ENCODE measurements at regions not wholly inside any gene's neighbourhood (a gene's known extent, or its start where the extent isn't known, plus 50 kb on each side); places are given as distances from the start of the nearest gene placed in this dataset.

DNA sequence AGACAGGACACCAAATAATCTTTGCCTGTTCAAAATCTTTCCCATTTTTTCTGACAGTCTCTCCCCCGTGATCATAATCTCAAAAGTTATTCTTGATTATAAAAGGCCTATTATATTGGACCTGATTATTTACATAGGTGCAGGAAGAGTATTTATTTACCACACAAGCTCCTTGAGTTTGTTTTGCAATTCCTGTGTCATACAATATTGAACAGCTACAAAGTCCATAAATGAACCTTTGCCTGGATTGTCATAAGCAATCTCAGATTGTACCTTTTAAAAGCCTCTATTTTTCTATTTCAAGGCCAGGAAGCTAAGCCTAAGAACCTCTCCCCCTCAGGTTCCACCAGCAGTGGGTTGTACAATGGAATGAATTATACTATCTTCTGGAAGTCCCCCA lies 183.9 kb upstream of the MEOX2 start:
- TF ChIP-seq, protein P1, sequence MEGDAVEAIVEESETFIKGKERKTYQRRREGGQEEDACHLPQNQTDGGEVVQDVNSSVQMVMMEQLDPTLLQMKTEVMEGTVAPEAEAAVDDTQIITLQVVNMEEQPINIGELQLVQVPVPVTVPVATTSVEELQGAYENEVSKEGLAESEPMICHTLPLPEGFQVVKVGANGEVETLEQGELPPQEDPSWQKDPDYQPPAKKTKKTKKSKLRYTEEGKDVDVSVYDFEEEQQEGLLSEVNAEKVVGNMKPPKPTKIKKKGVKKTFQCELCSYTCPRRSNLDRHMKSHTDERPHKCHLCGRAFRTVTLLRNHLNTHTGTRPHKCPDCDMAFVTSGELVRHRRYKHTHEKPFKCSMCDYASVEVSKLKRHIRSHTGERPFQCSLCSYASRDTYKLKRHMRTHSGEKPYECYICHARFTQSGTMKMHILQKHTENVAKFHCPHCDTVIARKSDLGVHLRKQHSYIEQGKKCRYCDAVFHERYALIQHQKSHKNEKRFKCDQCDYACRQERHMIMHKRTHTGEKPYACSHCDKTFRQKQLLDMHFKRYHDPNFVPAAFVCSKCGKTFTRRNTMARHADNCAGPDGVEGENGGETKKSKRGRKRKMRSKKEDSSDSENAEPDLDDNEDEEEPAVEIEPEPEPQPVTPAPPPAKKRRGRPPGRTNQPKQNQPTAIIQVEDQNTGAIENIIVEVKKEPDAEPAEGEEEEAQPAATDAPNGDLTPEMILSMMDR (IDR thresholded peaks at IDR 0.05): no peak
- TF ChIP-seq POLR2AphosphoS5 (IDR thresholded peaks at IDR 0.05; ENCODE audit: insufficient read depth in 1 of 2, low read depth in 1 of 2) (no peak), POLR2A (IDR thresholded peaks at IDR 0.05) (no peak)

Measured in vagina (tissue), 2 donors.